ENCODE measurements at regions not wholly inside any gene's neighbourhood (a gene's known extent, or its start where the extent isn't known, plus 50 kb on each side); places are given as distances from the start of the nearest gene placed in this dataset.
"Not testable (repeated sequence)": the region's sequence is repeated elsewhere in the genome, so short reads cannot be mapped to it uniquely, and the experiment has no call there.

GRCh38 chr5:158039441-158039840 lies 180.5 kb upstream of the CLINT1 start:
- no peak for DNase-seq

DNA sequence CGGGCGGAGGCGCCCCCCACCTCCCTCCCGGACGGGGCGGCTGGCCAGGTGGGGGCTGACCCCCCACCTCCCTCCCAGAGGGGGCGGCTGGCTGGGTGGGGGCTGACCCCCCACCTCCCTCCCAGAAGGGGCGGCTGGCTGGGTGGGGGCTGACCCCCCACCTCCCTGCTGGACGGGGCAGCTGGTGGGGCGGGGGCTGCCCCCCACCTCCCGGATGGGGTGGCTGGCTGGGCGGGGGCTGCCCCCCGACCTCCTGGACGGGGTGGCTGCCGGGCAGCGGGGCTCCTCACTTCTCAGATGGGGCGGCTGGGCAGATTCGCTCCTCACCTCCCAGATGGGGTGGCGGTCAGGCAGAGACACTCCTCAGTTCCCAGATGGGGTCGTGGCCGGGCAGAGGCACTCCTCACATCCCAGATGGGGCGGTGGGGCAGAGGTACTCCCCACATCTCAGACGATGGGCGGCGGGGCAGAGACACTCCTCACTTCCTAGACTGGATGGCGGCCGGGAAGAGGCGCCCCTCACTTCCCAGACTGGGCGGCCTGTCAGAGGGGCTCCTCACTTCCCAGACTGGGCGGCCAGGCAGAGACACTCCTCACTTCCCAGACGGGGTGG lies 178.1 kb upstream of the CLINT1 start:
- not testable (repeated sequence) for DNase-seq

- not testable (repeated sequence) for DNase-seq
These were observed 175.6 kb upstream of the CLINT1 start for GRCh38 chr5:158034586-158034985.

GRCh38 chr5:158033724-158034123 lies 174.8 kb upstream of the CLINT1 start:
- no peak for DNase-seq

- DNase-seq = no peak
These were observed 174.1 kb upstream of the CLINT1 start for GRCh38 chr5:158033076-158033475.

- no peak for DNase-seq
These were observed 173.3 kb upstream of the CLINT1 start for GRCh38 chr5:158032246-158032645.

- DNase-seq = no peak
These were observed 169.1 kb upstream of the CLINT1 start for GRCh38 chr5:158027806-158028775.

DNA sequence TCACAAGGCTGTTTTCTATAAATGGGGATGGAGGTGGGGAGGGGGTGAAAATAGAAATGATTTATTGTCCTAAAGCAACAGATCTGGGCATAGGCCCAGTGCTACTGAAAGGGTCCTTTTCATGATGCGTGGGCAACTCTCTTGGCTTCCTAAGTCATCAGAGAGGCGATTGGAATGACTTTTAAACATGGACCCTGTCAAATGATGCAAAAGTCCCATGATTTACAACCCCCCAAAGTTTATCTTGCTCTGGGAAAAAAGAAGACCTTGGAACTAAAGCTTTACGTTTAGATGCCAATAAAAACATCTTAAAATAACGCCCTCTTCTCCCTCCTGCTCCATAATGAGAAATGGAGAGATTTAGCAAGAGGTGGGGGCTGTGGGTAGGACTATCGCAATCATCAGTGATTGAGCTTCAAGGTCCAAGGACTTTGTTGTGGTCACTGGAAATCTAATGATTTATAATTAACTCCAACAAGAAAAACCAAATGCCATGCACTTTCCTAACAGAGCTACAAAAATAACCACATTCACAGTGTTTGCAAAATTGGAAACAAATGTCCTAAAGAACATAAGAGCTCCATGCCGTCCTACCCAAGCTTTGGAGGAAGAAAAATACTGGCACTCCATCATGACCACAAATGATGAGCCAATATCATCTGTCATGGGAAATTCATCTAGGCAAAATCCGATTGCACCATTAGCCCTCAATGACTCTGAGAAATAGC lies 167.5 kb upstream of the CLINT1 start:
- no peak for DNase-seq

DNA sequence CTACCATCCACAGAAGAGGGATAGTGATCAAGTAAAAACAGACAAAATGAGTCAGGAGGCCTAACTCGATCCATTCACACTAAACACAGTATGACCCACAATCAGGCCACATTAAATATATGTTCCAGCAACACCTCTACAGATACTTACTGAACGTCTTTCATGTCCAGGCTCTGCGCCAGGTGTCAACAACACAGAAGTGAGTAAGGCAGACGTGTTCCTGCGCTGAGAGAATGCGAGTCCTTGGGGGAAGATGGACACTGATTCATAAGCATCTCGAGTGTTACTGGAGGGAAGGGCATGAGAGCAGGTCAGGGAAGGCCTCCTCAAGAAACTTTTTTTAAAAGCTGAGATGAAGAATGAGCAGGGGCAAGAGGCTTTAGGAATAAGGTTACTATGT lies 164.3 kb upstream of the CLINT1 start:
- no peak for DNase-seq

DNA sequence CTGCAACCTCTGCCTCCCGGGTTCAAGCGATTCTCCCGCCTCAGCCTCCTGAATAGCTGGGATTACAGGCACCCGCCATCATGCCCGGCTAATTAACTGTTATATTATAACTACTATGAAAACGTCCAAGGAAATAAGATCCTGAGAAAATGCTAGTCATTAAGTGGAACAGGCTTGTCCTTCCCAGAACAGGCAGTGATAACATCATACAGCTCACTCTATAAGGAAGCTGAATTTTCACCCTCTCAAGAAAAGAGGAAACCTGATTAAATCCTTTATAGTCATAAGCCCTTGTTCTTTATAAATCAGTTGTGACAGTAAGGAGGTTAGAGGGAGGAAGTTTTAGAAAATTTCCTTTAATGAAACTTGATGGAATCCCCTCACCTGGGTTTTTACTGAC lies 163.9 kb upstream of the CLINT1 start:
- DNase-seq = no peak

GRCh38 chr5:158022393-158022792 lies 163.4 kb upstream of the CLINT1 start:
- DNase-seq = no peak

- DNase-seq = no peak
These were observed 161.8 kb upstream of the CLINT1 start for GRCh38 chr5:158020555-158021418.

GRCh38 chr5:158017469-158017868 lies 158.5 kb upstream of the CLINT1 start:
- DNase-seq = no peak

- no peak for DNase-seq
These were observed 155.4 kb upstream of the CLINT1 start for GRCh38 chr5:158014372-158014771.

GRCh38 chr5:158013939-158014338 lies 155.0 kb upstream of the CLINT1 start:
- no peak for DNase-seq

DNA sequence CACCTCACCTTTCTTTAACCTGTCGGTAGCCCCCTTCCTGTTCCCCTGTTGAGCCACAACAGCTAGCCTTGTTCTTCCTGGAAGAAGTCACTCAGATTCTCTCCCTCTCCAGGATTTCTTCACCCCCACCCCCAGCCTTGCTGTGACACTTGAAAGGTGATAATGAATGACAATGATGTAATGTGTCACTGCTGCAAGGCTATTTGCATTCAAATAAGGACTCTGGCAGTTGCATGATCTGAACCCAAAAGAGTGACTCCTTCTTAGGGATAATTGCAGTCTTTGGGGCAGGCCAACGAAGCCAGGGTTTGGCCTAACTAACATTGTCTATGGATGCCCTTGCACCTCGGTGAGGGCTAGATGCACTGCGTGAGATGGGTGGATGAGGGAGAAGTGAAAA lies 154.4 kb upstream of the CLINT1 start:
- DNase-seq = no peak

- no peak for DNase-seq
These were observed 152.5 kb upstream of the CLINT1 start for GRCh38 chr5:158011422-158011821.

- no peak for DNase-seq
These were observed 151.9 kb upstream of the CLINT1 start for GRCh38 chr5:158010831-158011230.

- no peak for DNase-seq
These were observed 148.4 kb upstream of the CLINT1 start for GRCh38 chr5:158007336-158007735.

DNA sequence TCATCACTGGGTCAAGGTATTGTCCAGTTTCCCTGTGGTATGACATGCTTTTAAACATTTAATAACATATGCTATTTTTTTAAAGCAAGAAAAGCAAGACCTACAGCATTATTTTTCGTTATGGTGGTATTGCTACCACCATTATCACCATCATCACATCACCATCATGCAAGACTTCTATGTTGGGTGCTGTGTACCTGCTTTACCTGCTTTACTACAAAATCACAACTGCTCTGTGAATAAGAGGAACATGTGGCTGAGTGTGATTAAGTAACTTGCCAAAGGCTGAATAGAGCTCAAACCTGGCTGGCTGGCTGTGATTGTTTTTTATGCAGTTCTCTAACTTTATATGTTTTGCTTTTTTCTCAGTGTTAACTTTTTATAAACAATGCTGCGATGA lies 140.8 kb upstream of the CLINT1 start:
- no peak for DNase-seq

DNA sequence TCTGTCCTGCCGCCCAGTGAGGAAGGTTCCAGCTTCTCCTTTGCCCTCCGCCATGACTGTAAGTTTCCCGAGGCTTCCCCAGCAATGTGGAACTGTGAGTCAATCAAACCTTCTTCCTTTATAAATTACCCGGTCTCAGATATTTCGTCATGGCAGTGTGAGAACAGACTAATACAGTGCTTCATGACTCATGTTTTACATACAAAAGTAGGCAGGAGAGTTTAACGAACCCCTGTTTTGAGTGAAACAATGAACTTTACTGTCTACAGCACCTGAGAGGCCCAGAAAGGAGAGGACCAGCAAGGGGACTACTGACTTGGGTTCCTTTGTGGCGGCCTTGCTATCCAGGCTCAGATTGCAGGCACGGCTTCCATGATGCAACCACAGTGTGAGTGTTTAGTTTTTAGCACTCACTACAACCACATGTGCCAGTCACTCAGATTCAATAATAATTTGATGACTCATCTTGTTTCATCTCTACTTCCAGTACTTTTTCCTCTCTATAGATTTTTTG lies 139.1 kb upstream of the CLINT1 start:
- DNase-seq = no peak

DNA sequence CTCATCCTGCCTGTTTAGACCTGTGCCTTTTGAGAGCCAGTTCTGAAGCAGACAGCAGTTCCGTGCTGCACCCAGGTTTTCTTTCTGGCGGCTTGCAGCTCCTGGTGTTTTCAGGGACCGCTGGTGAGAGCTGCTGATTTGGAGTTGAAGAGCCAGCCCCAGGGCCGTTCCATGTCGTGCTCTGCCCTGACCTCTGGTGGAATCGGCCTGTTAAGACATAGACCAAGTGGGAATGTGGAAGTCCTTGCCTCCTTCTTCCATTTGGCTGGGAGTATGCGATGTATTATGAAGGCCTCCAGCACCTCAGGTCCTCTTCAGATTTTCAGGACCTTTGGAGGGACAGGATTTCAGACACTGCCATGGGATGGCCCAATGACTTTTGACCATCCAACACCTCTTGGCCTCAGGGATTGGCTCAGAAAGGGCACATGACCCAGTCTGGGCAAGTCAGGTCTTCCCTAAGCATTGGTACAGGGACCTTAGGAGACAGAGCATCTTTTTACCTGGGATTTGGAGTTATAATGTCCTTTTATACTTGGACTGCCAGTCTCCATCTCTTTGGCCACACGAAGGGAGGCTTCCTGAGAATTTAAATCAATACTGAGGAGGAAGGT lies 136.1 kb upstream of the CLINT1 start:
- DNase-seq = peak; percentile 21
